SK-N-MC (cell line): ENCODE measurements at regions not wholly inside any gene's neighbourhood (a gene's known extent, or its start where the extent isn't known, plus 50 kb on each side); places are given as distances from the start of the nearest gene placed in this dataset.

ENCODE experiments used
- DNase-seq: peaks from one replicate; pipeline ENCODE4 v3.0.0-alpha.2; 2011; ENCODE audit warnings: low read depth, low spot score
- H3K27ac ChIP-seq: fragments of 200-600 bp; sonication (generic); 2 replicates; pipeline ENCODE4 v1.5.1; 2016; ENCODE audit warnings: mixed run types
- H3K36me3 ChIP-seq: fragments of 200-600 bp; sonication (generic); 2 replicates; pipeline ENCODE4 v1.6.1; 2017; ENCODE audit warnings: antibody characterized with exemption, low read length, mixed read lengths; ENCODE audit not compliant: insufficient read depth
- H3K4me3 ChIP-seq: fragments of 200-600 bp; sonication (generic); 2 replicates; pipeline ENCODE4 v1.5.1; 2016
- H3K9ac ChIP-seq: fragments of 200-600 bp; sonication (generic); 2 replicates; pipeline ENCODE4 v1.8.0; 2017; ENCODE audit warnings: mixed run types, mixed read lengths; ENCODE audit not compliant: insufficient read length
- H3K9me3 ChIP-seq: fragments of 200-600 bp; sonication (generic); 2 replicates; pipeline ENCODE4 v1.6.1; 2017; ENCODE audit warnings: low read depth, mild to moderate bottlenecking, antibody characterized with exemption, low read length, moderate library complexity, mixed read lengths
- EZH2 ChIP-seq: fragments of 200-600 bp; sonication (generic); IDR thresholded peaks from one replicate; pipeline ENCODE4 v1.6.1; 2017; ENCODE audit warnings: antibody characterized with exemption
- FOXP2 ChIP-seq: optimal IDR thresholded peaks from 2 replicates; pipeline ENCODE3; 2011; ENCODE audit warnings: mild to moderate bottlenecking, moderate library complexity; ENCODE audit not compliant: insufficient read depth; ENCODE audit errors: extremely low read length, control extremely low read depth
- POLR2AphosphoS5 ChIP-seq: IDR thresholded peaks from 2 replicates; pipeline ENCODE4 v1.6.1; 2012; ENCODE audit warnings: mild to moderate bottlenecking, low read depth, low read length, borderline replicate concordance

DNA sequence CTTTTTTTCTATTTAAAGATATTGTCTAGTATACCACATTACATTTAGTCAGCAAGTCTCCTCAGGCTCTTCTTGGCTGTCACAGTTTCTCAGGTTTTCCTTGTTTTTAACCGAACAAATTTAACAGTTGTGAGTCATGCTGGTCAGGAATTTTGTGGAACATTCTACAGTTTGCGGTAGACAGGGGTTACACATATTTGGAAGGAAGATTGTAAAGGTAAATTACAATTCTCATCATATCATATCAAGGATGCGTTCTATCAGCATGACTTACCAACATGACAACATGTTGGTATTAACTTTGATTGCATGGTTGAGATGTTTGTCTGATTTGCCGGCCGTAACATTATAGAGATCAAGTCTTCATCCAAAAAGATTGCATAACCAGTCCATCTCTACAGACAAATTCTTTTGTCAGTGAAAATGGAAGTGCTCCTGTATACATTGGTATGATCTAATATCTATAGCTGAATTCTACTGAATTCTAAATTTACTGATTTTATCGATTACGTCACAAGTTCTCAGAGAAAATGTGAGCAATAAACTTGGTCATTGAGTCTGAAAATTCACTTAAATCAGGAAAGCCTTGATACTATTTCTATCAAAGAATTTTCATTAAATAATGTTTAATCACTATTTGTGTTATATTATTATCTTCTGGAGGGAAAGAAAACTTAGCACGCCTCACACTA lies 664.4 kb upstream of the SLC8A1 start:
- no peak overlapping the region for H3K4me3 ChIP-seq
- H3K9me3 ChIP-seq: no peaks in the 10 kb centered on the region
- H3K36me3 ChIP-seq: no peaks in the 10 kb centered on the region
- H3K27ac ChIP-seq: no peak overlapping the region
- TF ChIP-seq POLR2AphosphoS5 (no peak), EZH2 (no peak), FOXP2 (no peak)
- no peak for DNase-seq
- H3K9ac ChIP-seq: no peak overlapping the region

DNA sequence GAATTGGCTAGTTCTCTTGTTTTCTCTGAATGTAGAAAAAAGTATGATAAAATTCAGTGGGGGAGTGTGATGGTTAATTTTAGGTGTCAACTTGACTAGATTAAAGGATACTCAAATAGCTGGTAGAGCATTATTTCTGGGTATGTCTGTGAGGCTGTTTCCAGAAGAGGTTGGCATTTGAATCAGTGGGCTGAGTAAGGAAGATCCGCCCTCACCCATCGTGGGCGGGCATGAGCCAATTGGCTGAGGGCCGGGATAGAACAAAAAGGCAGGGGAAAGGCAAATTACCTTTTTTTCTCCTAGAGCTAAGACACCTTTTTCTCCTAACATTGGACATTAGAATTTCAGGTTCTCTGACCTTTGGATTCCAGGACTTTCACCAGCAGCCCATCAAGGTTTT lies 667.6 kb upstream of the SLC8A1 start:
- Histone ChIP-seq H3K9me3 (no peaks in the 10 kb centered on the region), H3K4me3 (no peak overlapping the region), H3K9ac (no peak overlapping the region), H3K36me3 (no peaks in the 10 kb centered on the region), H3K27ac (no peak overlapping the region)
- TF ChIP-seq EZH2 (no peak), POLR2AphosphoS5 (no peak), FOXP2 (no peak)
- no peak for DNase-seq

DNA sequence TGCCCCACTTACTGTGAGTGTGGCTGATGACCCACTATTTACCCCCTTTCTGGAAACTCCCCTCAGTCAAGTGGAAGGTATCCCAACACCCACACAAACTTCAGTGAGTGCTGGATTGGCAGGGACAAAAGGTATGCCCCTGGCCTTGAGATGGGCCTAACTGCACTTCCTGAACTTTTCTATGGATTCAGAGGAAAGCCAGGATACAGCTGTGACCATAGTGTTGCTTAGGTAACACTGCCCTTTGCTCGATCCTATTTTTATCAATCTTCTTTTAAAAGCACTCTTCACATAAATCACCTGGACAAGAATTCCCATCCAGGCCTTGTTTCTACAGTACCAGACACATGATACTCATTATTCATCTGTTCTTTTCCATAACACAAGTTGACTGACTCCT lies 671.5 kb upstream of the SLC8A1 start:
- H3K9me3 ChIP-seq: no peaks in the 10 kb centered on the region
- no peak for DNase-seq
- no peaks in the 10 kb centered on the region for H3K36me3 ChIP-seq
- no peak overlapping the region for H3K9ac ChIP-seq
- no peak for TF ChIP-seq EZH2
- TF ChIP-seq FOXP2: no peak
- TF ChIP-seq POLR2AphosphoS5: no peak
- no peak overlapping the region for H3K4me3 ChIP-seq
- no peak overlapping the region for H3K27ac ChIP-seq

DNA sequence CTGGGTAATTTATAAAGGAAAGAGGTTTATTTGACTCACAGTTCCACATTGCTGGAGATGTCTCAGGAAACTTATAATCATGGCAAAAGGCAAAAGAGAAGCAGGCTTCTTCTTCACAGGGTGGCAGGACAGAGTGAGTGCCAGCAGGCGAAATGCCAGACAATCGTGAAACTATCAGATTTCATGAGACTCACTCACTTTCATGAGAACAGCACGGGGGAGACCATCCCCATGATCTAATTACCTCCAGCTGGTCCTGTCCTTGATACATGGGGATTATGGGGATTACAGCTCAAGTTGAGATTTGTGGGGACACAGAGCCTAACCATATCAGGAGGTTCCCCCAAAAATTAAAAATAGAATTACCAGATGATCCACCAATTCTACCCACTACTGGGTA lies 675.5 kb upstream of the SLC8A1 start:
- Histone ChIP-seq H3K9ac (no peak overlapping the region), H3K36me3 (no peaks in the 10 kb centered on the region), H3K27ac (no peak overlapping the region), H3K9me3 (no peaks in the 10 kb centered on the region), H3K4me3 (no peak overlapping the region)
- no peak for DNase-seq
- TF ChIP-seq POLR2AphosphoS5 (no peak), FOXP2 (no peak), EZH2 (no peak)

DNA sequence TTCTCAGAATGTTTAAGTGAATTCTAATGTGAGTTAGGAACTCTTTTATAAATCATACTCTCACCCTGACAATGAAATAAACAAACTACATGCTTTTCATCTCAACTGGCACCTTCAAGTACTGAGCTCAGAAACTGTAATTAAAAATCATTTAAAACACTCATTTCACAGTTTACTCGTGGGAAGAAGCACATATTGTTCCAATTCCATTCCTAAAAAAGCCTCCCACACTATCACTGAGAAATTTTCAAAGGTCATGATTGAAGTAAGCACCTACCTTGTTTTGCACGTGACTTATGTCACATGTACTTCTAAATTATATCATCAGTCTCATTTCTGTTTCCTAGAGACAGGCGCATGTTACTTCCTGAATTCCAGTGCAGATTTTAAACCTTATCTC lies 678.1 kb upstream of the SLC8A1 start:
- Histone ChIP-seq H3K4me3 (no peak overlapping the region), H3K9ac (no peak overlapping the region), H3K36me3 (no peaks in the 10 kb centered on the region), H3K27ac (no peak overlapping the region), H3K9me3 (no peaks in the 10 kb centered on the region)
- DNase-seq: no peak
- TF ChIP-seq POLR2AphosphoS5 (no peak), FOXP2 (no peak), EZH2 (no peak)

DNA sequence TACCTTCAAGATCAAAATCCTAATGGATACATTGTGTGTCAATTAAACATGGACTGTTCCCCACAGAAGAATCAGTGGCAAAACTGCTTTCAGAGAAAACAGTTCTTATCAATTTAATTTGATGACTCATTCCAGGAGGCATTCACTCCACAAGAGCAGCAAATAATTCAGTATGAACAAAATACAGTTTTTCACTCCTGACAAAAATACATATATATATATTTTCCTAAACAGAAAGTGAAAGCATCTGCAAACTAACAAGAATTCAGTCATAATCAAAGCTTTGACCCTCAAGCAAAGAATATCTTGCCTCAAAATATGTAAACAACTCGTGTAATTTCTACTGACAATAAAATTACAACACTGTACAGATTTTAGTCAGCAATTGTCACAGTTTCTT lies 685.1 kb upstream of the SLC8A1 start:
- no peak overlapping the region for H3K9ac ChIP-seq
- no peak overlapping the region for H3K27ac ChIP-seq
- no peak overlapping the region for H3K4me3 ChIP-seq
- no peaks in the 10 kb centered on the region for H3K9me3 ChIP-seq
- DNase-seq: no peak
- no peaks in the 10 kb centered on the region for H3K36me3 ChIP-seq
- no peak for TF ChIP-seq FOXP2

DNA sequence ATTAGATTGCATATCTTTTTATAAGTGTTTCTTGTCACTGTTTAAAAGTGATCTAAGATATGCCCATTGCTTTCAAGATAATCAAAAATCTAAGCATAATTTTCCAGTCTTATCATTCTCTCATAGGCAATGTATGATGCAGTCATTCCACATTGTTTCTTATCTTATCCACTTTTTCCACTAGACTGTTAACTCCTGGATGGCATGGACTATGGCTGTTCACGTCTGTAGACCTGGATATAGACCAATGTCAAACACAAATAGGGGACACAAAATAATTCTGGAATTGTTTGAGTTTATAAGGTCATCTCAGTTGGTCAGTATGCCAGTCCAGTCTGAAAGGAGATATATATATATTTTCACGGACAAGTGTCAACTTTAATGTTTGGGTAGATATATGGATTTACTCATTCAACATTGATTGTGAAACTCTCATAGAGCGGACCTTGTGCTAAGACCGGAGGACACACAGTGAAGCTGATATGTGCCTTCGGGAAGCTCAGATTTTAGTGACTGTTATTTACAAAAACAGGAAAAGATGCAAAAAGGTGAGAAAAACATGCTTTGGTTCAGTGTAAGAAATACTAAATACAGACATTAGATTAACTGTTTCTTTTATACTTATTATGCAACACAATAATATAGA lies 689.4 kb upstream of the SLC8A1 start:
- H3K9me3 ChIP-seq: no peaks in the 10 kb centered on the region
- H3K36me3 ChIP-seq: no peaks in the 10 kb centered on the region
- no peak overlapping the region for H3K9ac ChIP-seq
- DNase-seq: no peak
- no peak overlapping the region for H3K4me3 ChIP-seq
- no peak overlapping the region for H3K27ac ChIP-seq
- no peak for TF ChIP-seq EZH2
- no peak for TF ChIP-seq FOXP2
- no peak for TF ChIP-seq POLR2AphosphoS5

DNA sequence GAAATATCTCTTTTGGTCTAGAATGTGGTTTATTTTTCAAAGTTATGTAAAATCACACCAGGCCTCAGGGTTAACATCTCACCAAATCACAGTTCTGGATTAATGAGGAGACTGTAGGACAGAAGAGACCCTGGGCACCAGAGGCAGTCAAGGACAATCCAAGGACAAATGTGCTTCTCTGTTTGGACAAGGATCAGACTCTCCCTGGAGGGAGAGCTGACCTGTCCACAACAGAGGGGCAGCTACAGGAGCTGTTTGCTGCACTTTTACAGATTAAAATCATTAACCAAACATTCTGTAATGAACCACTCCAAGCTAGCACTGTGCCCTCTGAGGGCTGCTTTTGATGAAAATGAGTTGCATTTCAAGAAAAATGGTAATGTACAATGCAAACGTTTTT lies 690.6 kb upstream of the SLC8A1 start:
- H3K36me3 ChIP-seq: no peaks in the 10 kb centered on the region
- no peak for DNase-seq
- no peak overlapping the region for H3K4me3 ChIP-seq
- H3K9me3 ChIP-seq: no peaks in the 10 kb centered on the region
- H3K27ac ChIP-seq: no peak overlapping the region
- no peak for TF ChIP-seq POLR2AphosphoS5
- TF ChIP-seq FOXP2: no peak
- no peak for TF ChIP-seq EZH2
- H3K9ac ChIP-seq: no peak overlapping the region

DNA sequence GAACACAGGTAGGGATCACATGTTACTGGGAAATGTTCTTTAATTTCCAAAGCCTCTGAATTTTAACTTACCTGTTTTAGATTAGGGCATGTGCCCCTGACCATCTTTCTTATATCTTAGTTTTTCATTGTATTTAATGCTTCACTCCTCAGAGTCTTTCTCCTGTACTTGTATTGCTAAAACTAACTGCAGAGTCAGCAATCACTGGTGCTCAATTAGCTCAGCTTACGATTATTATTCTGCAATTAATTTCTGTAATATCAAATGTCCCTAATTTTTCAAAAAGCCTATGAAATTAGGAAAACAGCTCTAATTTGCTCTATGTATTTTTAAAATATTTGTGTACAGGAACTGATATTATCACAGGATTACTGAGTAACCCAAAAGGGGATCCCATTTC lies 693.2 kb upstream of the SLC8A1 start:
- no peak overlapping the region for H3K4me3 ChIP-seq
- DNase-seq: no peak
- no peak overlapping the region for H3K27ac ChIP-seq
- no peaks in the 10 kb centered on the region for H3K36me3 ChIP-seq
- H3K9ac ChIP-seq: no peak overlapping the region
- no peaks in the 10 kb centered on the region for H3K9me3 ChIP-seq
- no peak for TF ChIP-seq POLR2AphosphoS5
